C4-2B (cell line): ENCODE measurements at regions not wholly inside any gene's neighbourhood (a gene's known extent, or its start where the extent isn't known, plus 50 kb on each side); places are given as distances from the start of the nearest gene placed in this dataset.
"Not testable (repeated sequence)": the region's sequence is repeated elsewhere in the genome, so short reads cannot be mapped to it uniquely, and the experiment has no call there.

Source experiments
- H3K27ac ChIP-seq: fragments of 450-650 bp; 2 replicates; pipeline ENCODE4 v1.5.1; 2017
- CTCF ChIP-seq: fragments of 450-650 bp; conservative IDR thresholded peaks from 2 replicates; pipeline ENCODE4 v1.5.1; 2017; ENCODE audit warnings: mild to moderate bottlenecking
- ZFX ChIP-seq: fragments of 450-650 bp; IDR thresholded peaks from 2 replicates; pipeline ENCODE4 v1.6.1; 2017

GRCh38 chr2:67619204-67619603 lies 222.1 kb downstream of the ETAA1 start:
- TF ChIP-seq ZFX, result no peak
- H3K27ac ChIP-seq, result no peak overlapping the region

GRCh38 chr2:67623741-67624140 lies 226.6 kb downstream of the ETAA1 start:
- H3K27ac ChIP-seq, result not testable (repeated sequence)

DNA sequence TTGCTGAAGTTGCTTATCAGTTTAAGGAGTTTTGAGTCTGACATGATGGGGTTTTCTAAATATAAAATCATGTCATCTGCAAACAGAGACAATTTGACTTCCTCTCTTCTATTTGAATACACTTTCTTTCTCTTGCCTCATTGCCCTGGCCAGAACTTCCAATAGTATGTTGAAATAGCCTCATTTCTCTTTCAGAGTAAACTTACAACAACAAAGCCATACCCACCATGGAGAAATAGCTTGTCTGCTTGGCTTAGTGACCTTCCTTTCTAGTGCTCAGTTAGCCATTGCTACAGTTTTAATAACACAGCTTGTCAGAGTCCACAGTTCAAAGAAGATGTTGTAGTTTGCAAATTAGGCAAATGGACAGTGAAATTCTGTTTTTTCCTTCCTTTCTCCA lies 228.0 kb downstream of the ETAA1 start:
- TF ChIP-seq ZFX, result no peak
- no peak for TF ChIP-seq CTCF
- H3K27ac ChIP-seq, result no peak overlapping the region

DNA sequence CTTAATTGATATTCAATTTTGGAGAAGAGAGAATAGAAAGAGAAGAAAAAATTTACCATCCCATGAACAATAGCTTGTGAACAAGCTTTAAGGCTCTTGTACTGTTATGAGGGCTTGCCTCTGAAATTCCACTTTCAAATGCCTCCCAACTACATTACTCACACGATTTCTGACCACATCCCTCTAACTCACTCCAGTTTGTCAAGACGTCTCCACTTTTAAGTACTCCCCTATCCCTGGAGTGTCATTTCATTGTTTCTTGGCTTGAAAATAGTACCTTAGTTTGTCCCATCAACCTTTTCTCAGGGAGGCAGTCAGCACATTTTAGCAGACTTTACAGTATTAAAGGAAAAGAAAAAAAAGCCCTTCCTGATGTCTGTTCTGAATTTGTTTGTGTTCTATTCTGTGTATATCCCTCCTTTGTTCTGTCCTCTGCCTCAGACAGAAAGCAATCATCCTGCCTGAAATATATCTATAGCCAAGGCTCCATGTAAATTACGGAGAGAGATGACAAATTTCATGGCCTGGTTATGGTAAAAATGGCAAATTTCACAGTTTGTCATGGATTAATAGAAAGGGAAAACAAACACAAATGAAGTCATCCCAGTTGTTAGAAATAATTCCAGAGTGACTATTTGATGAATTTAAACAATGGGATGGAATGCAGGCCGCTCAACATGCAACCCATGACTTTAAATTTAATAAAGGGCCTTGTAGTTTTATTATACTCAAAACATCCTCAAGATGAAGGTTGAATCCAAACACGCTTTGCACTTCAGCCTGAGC lies 228.8 kb downstream of the ETAA1 start:
- no peak for TF ChIP-seq ZFX
- TF ChIP-seq CTCF, result no peak
- no peak overlapping the region for H3K27ac ChIP-seq

DNA sequence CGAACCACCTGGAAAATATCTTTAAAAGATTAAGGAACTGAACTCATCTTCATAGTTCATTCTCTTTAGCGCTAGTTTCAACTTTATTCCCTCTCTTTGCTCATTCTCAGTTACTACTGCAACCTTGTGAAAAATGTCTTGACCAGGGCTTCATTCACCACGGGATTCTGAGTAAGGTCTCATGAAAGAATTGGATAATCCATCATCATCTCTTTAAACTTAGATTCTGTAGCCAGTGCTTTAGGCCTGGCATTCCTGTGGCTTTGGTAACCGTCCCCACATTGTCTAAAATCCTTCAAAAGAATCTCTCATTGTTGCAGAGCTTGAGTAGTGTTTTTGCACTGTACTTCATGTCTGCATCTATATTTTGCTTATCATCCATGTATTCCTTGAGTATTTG lies 229.5 kb downstream of the ETAA1 start:
- no peak overlapping the region for H3K27ac ChIP-seq
- TF ChIP-seq CTCF (no peak), ZFX (no peak)

GRCh38 chr2:67627456-67628207 lies 230.5 kb downstream of the ETAA1 start:
- H3K27ac ChIP-seq, result no peak overlapping the region
- TF ChIP-seq ZFX (no peak), CTCF (no peak)

DNA sequence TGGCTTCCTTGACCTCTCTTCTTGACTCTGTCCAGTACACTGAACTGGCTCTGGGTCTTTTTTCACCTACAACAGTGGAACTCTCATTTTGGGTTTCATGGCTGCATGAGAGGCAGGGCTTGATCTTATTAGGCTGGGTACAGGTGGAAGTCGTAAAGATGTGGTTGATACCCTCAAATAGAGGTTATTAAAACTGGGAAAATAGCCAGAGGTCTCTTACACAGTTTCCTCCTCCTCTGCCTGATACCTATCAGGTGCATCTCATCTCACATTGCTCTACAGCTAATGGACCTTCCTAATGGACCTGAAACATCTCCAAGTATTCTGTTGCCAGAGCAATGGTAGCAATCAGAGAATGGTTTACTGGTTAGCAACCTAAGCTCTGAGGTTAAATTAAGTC lies 231.8 kb downstream of the ETAA1 start:
- TF ChIP-seq CTCF (no peak), ZFX (no peak)
- no peak overlapping the region for H3K27ac ChIP-seq

- no peak overlapping the region for H3K27ac ChIP-seq
- TF ChIP-seq CTCF, result no peak
- TF ChIP-seq ZFX, result no peak
Measured at GRCh38 chr2:67631483-67631882, 234.3 kb downstream of the ETAA1 start.
